CD4-positive, alpha-beta T cell treated with Interleukin-2 at 100 ng/mL for 4 hours (primary cell): ENCODE measurements at regions not wholly inside any gene's neighbourhood (a gene's known extent, or its start where the extent isn't known, plus 50 kb on each side); places are given as distances from the start of the nearest gene placed in this dataset.
A peak's percentile ranks its signal among the peaks of the same experiment; 100 is the strongest.

Source experiments
- DNase-seq: peaks from one replicate; pipeline ENCODE4 v3.0.0-alpha.2; 2020; ENCODE audit warnings: low spot score

- no peak for DNase-seq
These were observed 86.1 kb upstream of the CD83 start for GRCh38 chr6:14031516-14031915.

DNA sequence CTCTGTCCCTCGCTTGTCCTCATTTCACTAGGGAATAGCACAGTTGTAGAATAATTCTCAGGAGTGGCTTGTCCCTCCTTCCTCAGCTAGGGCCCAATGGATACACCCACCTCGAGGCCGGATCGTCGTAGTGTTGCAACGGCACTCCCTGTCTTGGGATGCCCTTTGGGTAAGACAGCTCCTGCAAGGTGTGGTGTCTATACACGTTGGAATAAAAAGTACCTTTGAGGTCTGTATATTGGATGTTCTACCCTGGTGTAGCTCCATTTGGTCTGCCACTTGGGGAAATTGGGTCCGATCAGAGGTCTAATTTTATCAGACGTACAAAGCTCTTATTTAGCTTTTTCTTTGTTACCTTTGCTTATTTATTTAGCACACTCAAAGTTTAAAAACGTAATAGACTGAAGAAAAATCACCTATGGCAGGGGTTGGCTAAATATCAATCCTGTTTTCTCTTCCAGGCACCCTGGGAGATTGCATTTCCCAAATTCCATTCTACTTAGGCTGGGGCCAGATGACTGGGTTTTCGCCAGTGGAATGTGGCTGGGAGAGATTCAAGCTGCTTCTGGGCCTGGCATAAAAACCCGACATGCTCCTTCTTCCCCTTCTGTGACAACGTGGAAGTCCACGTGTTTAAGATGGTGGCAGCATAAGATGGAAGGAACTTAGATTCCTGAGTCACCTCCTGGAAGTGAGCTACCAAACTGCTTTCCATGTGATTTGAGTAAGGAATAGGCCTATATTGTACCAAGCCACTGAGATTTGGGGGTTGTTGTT is 82.3 kb upstream of the CD83 start:
- DNase-seq, result no peak

DNA sequence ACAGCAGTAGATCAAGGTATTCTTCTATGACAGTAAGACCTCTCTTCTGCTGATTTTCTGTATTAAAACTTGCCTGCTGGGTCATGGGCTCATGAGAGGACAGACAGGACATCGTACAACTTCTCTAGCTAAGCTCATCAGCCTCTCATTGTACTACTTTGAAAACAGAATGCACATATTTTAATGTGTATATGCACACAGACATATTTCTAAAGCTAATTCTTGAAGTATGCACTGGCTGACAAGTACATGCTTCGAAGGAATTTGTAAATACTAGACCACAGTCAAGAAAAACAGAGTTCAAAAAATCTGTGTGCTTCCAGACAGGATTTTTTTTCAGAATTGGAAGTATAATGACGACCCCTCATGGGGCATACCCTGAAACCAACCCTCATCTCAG is 81.7 kb upstream of the CD83 start:
- no peak for DNase-seq

GRCh38 chr6:14036911-14037310 is 80.7 kb upstream of the CD83 start:
- no peak for DNase-seq

DNA sequence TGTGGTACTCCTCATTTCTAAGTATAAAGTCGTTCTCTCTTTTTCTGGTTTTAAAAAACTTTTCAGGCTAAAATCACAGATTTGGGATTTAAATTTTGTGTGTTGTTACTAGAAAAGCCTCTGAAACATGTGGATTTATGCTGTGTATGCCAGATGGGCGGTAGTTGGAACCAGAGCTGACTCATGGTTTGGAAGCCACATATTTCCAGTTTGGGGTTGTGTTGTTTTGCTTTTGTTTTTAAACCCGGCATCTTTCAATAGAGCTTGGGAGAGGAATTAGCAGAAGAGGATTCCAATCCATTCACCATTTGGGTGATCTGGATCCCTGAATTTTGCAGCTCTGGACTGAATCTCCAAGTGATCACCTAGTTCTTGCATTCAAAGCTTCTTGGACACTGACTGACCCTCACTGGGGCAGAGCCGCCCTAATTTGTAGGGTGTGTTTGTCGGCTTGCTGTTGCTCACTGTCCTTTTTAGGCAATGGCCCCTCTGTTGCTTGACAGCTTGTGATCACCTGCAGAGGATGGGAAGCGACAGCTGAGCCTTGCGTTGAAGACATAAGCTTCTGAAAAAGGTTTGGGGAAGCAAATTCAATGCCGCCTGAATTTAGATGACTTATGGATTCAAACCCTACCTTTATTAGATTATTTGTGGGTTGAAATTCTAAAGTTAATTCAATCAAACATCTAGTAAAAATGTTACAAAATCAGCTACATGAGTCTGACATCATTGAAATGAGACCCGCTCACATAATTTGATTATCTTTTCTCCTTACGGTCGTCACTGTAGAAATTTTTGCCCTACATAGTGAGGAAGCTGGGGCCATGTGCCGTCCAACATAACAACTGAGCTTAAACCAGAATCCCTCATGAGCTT is 79.9 kb upstream of the CD83 start:
- no peak for DNase-seq

DNA sequence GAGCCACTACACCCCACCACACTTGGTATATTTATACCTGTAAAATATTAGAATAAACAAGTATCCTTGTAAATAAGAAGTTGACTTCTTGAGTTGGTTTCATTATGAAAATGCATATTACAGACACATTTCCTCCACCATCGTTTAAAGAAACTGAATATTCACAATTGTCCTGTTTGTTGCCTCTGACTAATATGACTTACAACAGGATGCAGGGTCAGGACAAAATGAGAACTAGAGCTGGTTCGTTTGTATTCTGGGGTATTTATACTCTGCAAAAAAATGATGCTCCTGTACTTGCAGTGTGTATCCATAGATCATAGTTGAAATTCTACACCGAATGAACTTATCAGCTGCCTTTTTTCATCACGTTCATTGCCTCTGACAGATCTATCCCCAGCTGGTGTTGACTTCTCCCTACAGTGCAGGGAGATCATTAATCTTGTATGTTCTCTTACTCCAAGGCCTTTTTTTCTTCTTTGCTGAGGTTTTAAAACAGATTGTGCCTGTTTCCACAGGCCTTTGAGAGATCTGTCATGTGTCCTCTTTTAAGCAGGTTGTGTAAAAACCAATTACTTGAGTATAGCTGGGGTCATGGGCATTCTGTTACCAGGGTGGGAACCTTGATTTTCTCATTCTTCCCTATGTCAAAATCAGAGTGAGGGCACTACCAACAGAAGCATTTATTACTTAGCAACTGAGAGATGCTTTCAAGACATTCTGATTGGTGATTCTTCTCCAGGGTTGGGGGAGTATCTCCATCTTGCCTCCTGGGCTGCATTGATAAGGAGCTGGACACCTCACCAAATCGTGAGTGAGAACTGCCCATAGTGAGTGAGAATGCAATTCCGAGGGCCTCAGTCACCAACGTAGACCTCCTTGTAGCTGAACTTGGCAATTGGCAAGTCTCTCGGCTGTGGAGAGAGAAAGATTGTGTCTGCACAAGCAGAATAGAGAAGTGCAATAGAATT is 78.8 kb upstream of the CD83 start:
- DNase-seq, result no peak

- no peak for DNase-seq
These were observed 77.5 kb upstream of the CD83 start for GRCh38 chr6:14040042-14040441.

DNA sequence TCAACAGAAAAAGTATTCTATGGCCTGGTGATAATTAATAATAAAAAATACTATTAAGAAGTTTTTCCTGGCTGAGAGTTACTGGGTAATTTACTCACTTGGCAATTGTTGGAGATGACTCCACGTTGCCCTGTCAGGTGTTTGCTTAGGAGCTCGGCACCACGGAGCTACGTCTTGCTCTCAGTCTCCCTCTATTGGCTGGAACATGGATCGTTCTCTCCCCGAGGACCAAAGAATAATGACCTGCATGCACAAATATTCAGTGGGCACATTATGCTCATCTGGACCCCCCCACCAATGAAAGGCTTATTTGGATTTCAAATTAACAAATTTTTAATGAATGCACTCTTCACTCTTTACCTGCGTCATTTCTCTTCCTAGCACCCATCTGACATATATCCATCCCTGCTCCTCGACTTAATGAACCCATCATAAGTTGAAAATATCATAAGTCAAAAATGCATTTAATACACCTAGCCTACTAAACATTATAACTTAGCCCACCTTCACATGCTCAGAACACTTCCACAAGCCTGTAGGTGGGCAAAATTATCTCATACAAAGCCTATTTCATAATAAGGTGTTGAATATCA is 71.0 kb upstream of the CD83 start:
- peak; percentile 51 for DNase-seq

DNA sequence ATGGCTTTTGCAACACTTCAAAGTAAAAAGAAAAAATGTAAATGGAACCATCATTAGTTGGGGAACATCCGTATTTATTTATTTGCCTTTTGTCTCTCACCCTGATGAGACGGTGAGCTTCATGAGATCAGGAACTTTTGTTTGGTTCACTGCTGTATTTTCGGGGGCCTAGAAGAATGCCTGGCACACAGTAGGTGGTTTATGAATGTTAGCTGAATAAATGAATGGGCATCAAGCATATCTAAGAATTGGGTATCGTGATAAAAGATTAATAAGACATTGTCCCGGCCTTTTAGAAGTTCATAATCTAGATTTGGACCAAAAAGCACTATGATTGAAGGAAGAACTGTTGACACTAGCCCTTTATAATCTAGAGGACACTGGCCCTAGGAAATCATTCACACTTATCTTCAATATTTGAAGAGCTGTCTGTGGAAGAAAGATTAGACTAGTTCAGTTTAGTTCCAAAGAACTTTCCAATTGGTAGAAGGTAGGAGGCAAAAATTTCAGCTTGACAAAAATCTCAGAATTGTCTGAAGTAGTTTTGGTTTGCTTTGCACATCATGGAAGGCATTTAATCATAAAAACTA is 70.3 kb upstream of the CD83 start:
- no peak for DNase-seq

DNA sequence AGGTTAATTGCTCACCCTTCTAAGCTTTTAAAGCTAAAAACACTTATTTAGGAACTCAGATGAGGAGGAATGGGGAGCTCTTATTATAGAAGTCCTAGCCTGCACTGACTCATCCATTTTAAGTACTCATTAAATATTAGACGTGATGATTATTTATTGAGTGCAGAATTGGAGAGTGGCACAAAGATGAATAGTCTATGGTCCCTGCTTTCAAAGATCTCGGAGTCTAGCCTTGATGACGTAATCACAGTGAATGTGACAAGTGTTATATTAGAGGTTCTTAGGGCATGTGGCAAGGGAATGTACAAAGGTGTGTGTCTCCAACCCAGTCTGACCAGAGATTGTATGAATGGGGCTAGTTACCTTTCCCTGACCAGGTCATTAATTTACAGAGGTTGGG is 68.7 kb upstream of the CD83 start:
- DNase-seq, result no peak

- DNase-seq, result no peak
These were observed 66.2 kb upstream of the CD83 start for GRCh38 chr6:14051355-14051754.

GRCh38 chr6:14053811-14054210 is 63.8 kb upstream of the CD83 start:
- DNase-seq, result no peak

GRCh38 chr6:14055541-14055940 is 62.0 kb upstream of the CD83 start:
- no peak for DNase-seq

DNA sequence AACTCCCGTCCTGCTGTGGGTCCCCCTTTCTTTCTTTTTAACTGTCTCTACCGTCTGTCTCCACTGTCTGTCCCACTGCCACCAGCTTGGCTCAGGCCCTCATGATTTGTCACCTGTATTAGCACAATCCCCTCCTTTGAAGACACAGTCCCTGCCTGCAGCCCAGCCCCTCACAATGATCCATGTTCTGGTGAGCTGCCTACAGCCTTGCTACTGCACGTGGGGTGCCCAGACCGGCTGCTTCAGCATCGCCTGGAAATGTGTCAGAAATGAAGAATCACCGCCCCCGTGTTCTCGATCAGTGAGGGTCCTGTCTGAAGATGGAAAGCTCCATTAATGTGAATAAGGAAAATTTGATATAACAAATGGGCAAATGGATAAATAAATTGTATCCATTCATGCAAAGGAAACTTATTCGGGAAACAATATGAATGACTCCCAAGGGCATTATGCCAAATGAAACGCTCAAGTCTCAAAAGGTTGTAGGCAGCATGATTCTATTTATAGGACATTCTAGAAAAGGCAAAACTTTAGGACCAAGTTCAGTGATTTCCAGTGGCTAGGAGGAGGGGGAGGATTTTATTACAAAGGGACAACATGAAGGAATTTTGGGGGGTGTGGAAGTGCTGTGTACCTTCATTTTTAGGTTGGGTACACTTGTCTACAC is 59.4 kb upstream of the CD83 start:
- no peak for DNase-seq

DNA sequence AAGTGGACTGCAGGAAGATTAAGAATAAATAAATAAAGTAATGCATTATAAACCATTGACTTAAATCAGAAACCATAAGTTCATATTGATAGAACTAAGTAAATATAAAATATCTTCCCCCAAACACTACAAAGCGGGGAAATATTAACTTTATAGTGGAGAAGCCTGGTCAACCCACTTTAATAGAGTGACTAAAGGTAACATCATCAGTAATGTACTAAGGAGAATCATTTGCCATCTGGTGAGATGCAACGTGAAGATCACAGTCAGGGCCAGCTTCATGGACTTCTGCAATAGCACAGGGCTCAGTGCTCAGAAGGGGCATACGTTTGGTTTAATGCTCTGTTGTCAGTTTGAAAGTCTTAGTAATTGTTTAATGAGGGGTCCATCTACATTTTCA is 58.8 kb upstream of the CD83 start:
- DNase-seq, result no peak

DNA sequence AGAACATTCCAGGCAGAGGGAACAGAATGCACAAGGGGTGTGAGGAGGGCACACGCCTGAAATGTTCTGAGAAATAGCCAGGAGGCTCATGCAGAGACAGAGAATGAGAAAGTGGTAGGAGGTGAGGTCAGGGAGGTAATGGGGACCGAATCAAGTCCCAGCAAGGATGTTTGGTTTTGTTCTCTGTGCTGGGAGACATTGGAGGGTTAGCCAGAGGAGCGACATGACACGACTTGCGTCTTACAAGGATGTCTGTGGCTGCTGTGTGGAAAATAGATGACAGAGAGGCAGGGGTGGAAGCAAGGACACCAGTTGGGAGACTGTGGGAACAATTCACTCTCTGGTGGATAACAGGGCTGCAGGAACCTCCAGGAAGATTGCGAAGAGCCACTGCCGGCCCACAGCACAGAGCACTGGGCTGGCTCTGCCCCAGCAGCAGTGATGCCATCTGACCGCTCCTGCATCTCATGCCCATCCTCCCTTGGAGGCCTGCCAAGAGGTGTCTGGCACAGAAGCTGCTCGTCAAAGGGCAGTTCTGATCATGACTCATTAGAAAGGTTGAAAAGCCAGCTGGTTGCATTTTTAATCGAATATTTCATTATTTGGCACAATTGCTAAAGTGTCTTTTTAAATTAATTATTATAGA is 57.7 kb upstream of the CD83 start:
- no peak for DNase-seq

- DNase-seq, result no peak
These were observed 56.6 kb upstream of the CD83 start for GRCh38 chr6:14060971-14061370.

DNA sequence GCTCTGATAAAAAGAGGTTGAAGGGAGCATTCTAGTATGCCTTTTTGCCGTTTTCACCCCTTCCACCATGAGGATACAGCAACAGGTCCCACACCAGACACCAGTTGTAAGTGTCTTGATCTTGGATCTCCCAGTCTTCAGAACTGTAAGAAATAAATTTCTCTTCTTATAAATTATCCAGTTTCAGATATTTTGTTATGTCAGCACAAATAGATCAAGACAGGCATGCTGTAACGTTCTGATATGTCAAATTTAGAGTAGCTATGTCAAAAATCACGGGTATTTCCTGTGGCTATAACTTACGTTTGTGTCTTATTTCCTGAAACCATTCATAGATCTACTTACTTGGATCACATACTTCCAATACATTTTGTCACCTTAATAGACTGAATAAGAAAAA is 55.9 kb upstream of the CD83 start:
- DNase-seq, result no peak

DNA sequence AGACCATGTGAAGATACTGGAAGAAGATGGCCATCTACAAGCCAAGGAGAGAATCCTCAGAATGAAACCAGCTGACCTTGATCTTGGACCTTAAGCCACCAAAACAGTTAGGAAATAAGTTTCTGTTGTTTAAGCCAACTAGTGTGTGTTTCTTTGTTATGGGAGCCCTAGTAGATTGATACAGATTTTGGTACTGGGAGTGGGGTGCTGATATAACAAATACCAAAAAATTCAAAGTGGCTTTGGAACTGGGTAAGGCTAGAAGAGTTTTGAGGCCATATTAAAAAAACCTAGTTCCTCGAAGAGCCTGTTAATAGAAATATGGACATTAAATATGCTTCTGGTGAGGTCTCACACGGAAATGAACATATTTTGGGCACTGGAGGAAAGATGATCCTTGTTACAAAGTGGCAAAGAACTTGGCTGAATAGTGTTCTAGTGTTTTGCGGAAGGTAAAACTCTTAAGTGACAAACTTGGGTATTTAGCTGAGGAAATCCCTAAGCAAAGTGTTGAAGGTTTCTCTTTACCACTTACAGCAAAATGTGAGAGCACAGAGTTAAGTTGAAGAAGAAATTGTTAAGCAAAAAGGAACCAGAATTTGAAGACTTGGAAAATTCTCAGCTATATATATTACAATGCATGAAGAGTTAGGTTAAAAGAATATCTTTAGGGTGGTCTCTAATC is 55.1 kb upstream of the CD83 start:
- DNase-seq, result no peak

DNA sequence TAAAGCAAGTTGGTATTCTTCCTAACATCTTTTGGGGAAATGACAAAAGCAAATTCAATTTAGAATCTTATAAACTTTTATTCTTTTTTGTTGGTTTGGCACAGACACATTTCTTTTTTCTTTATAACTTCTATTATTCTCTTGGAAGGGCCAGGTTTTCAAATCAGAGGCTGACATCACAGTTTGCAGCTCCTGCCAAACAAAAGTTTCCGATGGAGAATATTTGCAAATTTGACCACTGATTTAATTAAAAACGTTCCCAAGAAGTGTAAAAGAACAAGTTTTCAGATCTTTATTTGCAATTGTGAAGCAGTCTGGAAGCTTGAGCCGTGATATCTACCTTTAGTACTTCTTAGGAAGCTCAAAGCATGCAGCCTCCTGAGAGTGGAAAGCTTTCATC is 53.8 kb upstream of the CD83 start:
- DNase-seq, result no peak
